ENCODE measurements at regions not wholly inside any gene's neighbourhood (a gene's known extent, or its start where the extent isn't known, plus 50 kb on each side); places are given as distances from the start of the nearest gene placed in this dataset.

GRCh38 chr1:199877526-199878384, 149.8 kb upstream of the NR5A2 start (continued):
- TF ChIP-seq KLF9 (tag by site-specific recombination; IDR thresholded peaks at IDR 0.05; ENCODE audit: low read depth) (no peak), KLF16 (tag by site-specific recombination; IDR thresholded peaks at IDR 0.05) (no peak), ZXDB (tag by site-specific recombination; IDR thresholded peaks at IDR 0.05) (no peak), ZNF10 (tag by site-specific recombination; IDR thresholded peaks at IDR 0.05) (no peak), ZNF423 (tag by site-specific recombination; IDR thresholded peaks at IDR 0.05) (no peak), ZNF585B (tag by site-specific recombination; IDR thresholded peaks at IDR 0.05) (no peak), ZBTB11 (tag by site-specific recombination; conservative IDR thresholded peaks at IDR 0.05; ENCODE audit: low read depth) (no peak), ZNF776 (tag by site-specific recombination; IDR thresholded peaks at IDR 0.05; ENCODE audit: borderline replicate concordance) (no peak), ZBTB17 (tag by site-specific recombination; IDR thresholded peaks at IDR 0.05) (no peak)

- Histone ChIP-seq H3K4me3 (ENCODE audit: low read depth, low read length) (no peak overlapping the region), H3K27ac (ENCODE audit: extremely low read depth, low read depth, low read length) (no peak overlapping the region), H3K36me3 (ENCODE audit: control insufficient read depth in 2 of 2, insufficient read depth in 1 of 2, low read length in 2 of 2) (no peaks in the 10 kb centered on the region), H3K9me3 (ENCODE audit: control insufficient read depth, insufficient read depth, low read depth, low read length) (no peaks in the 10 kb centered on the region), H3K4me1 (ENCODE audit: control insufficient read depth, insufficient read depth, low read length) (no peaks in the 10 kb centered on the region)
- ChIA-PET CTCF (interaction anchor here (0.7 kb wide), 1 partner anchor 462 kb away, joined by 3 read pairs; no protein-coding TSS in a partner anchor), POLR2A (interaction anchor here (0.6 kb wide), 1 partner anchor 35 kb away, joined by 4 read pairs; no protein-coding TSS in a partner anchor)
- TF ChIP-seq ZNF449 (tag by site-specific recombination; IDR thresholded peaks at IDR 0.05): no peak
- no peak for TF ChIP-seq YY1 (tag by site-specific recombination; IDR thresholded peaks at IDR 0.05)
- no peak for TF ChIP-seq ZSCAN5A (tag by site-specific recombination; IDR thresholded peaks at IDR 0.05)
- TF ChIP-seq PRDM1 (tag by site-specific recombination; IDR thresholded peaks at IDR 0.05): no peak
- TF ChIP-seq BCL11B (tag by site-specific recombination; IDR thresholded peaks at IDR 0.05; ENCODE audit: low read depth): no peak
Observed at GRCh38 chr1:199878823-199879222, 148.7 kb upstream of the NR5A2 start.

- ChIA-PET CTCF (no interaction called here), POLR2A (no interaction called here)
- Histone ChIP-seq H3K9me3 (ENCODE audit: control insufficient read depth, insufficient read depth, low read depth, low read length) (no peaks in the 10 kb centered on the region), H3K36me3 (ENCODE audit: control insufficient read depth in 2 of 2, insufficient read depth in 1 of 2, low read length in 2 of 2) (no peaks in the 10 kb centered on the region; a peak in 1 of 3 replicates), H3K4me1 (ENCODE audit: control insufficient read depth, insufficient read depth, low read length) (no peaks in the 10 kb centered on the region), H3K27ac (ENCODE audit: extremely low read depth, low read depth, low read length) (no peak overlapping the region), H3K4me3 (ENCODE audit: low read depth, low read length) (no peak overlapping the region)
- TF ChIP-seq ZNF843 (tag by site-specific recombination; IDR thresholded peaks at IDR 0.05): no peak
- no peak for TF ChIP-seq ZNF548 (tag by site-specific recombination; IDR thresholded peaks at IDR 0.05)
- no peak for TF ChIP-seq ZNF184 (tag by site-specific recombination; IDR thresholded peaks at IDR 0.05)
- no peak for TF ChIP-seq ZNF792 (tag by site-specific recombination; IDR thresholded peaks at IDR 0.05)
- TF ChIP-seq ZXDB (tag by site-specific recombination; IDR thresholded peaks at IDR 0.05): no peak
- TF ChIP-seq WT1 (tag by site-specific recombination; IDR thresholded peaks at IDR 0.05): no peak
- no peak for TF ChIP-seq ZBTB48 (tag by site-specific recombination; IDR thresholded peaks at IDR 0.05)
- TF ChIP-seq ZNF791 (tag by site-specific recombination; IDR thresholded peaks at IDR 0.05): no peak
Observed at GRCh38 chr1:199898654-199899053, 128.9 kb upstream of the NR5A2 start.

All from HEK293 (cell line).